ENCODE measurements at regions not wholly inside any gene's neighbourhood (a gene's known extent, or its start where the extent isn't known, plus 50 kb on each side); places are given as distances from the start of the nearest gene placed in this dataset.

GRCh38 chrX:124737771-124738170 lies 391.4 kb downstream of the SH2D1A start:
- no peaks in the 10 kb centered on the region for H3K9me1 ChIP-seq (ENCODE audit: control insufficient read depth, insufficient read depth, low read length)
- no peaks in the 10 kb centered on the region for H3K9me3 ChIP-seq (replicated peaks; ENCODE audit: control insufficient read depth, insufficient read depth, low read depth, low read length)
- no peaks in the 10 kb centered on the region for H4K20me1 ChIP-seq (replicated peaks; ENCODE audit: control insufficient read depth, insufficient read depth, low read length)
- ChIA-PET CTCF (ENCODE audit: low intra/inter-chr PET ratio) (no interaction called here), POLR2A (interaction anchor here (1.3 kb wide), 1 partner anchor 10 kb away, joined by 5 read pairs; no protein-coding TSS in a partner anchor)
- H3K36me3 ChIP-seq (ENCODE audit: control insufficient read depth, insufficient read depth, low read length): no peaks in the 10 kb centered on the region; the same call in 2 of the 3 replicates
- DNase-seq (ENCODE audit: extremely low read depth in 1 of 4, low spot score in 3 of 4) (no peak), ATAC-seq (no peak), FAIRE-seq (no peak)
- no TSS peak for BruUV-seq (replicated peaks)
- no peaks in the 10 kb centered on the region for H3K79me2 ChIP-seq (ENCODE audit: control insufficient read depth, insufficient read depth, low read length)
- H3K27me3 ChIP-seq (ENCODE audit: control insufficient read depth in 2 of 2, insufficient read depth in 2 of 2, low read length in 2 of 2): no peaks in the 10 kb centered on the region
- no peak overlapping the region for H3K27ac ChIP-seq (ENCODE audit: extremely low read depth, low read depth, low read length)
- no peak overlapping the region for H3K9ac ChIP-seq (ENCODE audit: insufficient read depth in 1 of 2, low read depth in 2 of 2, low read length in 2 of 2)
- intact Hi-C loops (cut with micrococcal nuclease): no loop called here
- WGBS (ENCODE audit: insufficient coverage, low coverage, missing lambda C conversion rate): 62% methylated on average over 4 of the region's 4 CpGs
- H2AFZ ChIP-seq (ENCODE audit: low read depth, low read length): no peak overlapping the region
- in situ Hi-C loops (cut with MboI): no loop called here
- peaks cover 7 to 16% of the 10 kb centered on the region in 2 experiments; a peak in 3 of 5 replicates for H3K4me1 ChIP-seq (replicated peaks in 1 of 2; ENCODE audit: control insufficient read depth in 2 of 2, insufficient read depth in 2 of 2, low read length in 2 of 2)
- no peak overlapping the region for H3K4me2 ChIP-seq (ENCODE audit: insufficient read depth, low read length)
- no peak overlapping the region for H3K4me3 ChIP-seq
- TF ChIP-seq TAF15 (IDR thresholded peaks at IDR 0.05; ENCODE audit: low read depth, low read length) (no peak), ZNF384 (IDR thresholded peaks at IDR 0.05; ENCODE audit: low read depth, low read length) (no peak), CREBBP (IDR thresholded peaks at IDR 0.05; ENCODE audit: low read depth, low read length) (no peak), ZNF695 (CRISPR knock-in tag; IDR thresholded peaks at IDR 0.05) (no peak), FUS (optimal IDR thresholded peaks at IDR 0.05; ENCODE audit: low read depth, low read length) (no peak), ZNF174 (CRISPR knock-in tag; IDR thresholded peaks at IDR 0.05) (no peak), XRCC5 (IDR thresholded peaks at IDR 0.05; ENCODE audit: low read depth, low read length) (no peak), NCOA2 (IDR thresholded peaks at IDR 0.05; ENCODE audit: partially characterized antibody in 2 of 2) (no peak), DDX20 (tag; IDR thresholded peaks at IDR 0.05; ENCODE audit: low read depth) (no peak), E2F1 (CRISPR knock-in tag; IDR thresholded peaks at IDR 0.05) (no peak), CREM (IDR thresholded peaks at IDR 0.05; ENCODE audit: low read depth) (no peak), ZNF699 (CRISPR knock-in tag; IDR thresholded peaks at IDR 0.05; ENCODE audit: insufficient replicate concordance) (no peak), ZNF140 (CRISPR knock-in tag; IDR thresholded peaks at IDR 0.05) (no peak), NCOA4 (IDR thresholded peaks at IDR 0.05; ENCODE audit: partially characterized antibody) (no peak), PYGO2 (tag; IDR thresholded peaks at IDR 0.05) (no peak)
- TF ChIP-seq, protein P1, sequence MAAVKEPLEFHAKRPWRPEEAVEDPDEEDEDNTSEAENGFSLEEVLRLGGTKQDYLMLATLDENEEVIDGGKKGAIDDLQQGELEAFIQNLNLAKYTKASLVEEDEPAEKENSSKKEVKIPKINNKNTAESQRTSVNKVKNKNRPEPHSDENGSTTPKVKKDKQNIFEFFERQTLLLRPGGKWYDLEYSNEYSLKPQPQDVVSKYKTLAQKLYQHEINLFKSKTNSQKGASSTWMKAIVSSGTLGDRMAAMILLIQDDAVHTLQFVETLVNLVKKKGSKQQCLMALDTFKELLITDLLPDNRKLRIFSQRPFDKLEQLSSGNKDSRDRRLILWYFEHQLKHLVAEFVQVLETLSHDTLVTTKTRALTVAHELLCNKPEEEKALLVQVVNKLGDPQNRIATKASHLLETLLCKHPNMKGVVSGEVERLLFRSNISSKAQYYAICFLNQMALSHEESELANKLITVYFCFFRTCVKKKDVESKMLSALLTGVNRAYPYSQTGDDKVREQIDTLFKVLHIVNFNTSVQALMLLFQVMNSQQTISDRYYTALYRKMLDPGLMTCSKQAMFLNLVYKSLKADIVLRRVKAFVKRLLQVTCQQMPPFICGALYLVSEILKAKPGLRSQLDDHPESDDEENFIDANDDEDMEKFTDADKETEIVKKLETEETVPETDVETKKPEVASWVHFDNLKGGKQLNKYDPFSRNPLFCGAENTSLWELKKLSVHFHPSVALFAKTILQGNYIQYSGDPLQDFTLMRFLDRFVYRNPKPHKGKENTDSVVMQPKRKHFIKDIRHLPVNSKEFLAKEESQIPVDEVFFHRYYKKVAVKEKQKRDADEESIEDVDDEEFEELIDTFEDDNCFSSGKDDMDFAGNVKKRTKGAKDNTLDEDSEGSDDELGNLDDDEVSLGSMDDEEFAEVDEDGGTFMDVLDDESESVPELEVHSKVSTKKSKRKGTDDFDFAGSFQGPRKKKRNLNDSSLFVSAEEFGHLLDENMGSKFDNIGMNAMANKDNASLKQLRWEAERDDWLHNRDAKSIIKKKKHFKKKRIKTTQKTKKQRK (IDR thresholded peaks at IDR 0.05; ENCODE audit: borderline replicate concordance, low read depth, low read length): no peak

All from K562 (cell line).